Lower leg skin (tissue), 3 donors: ENCODE measurements at regions not wholly inside any gene's neighbourhood (a gene's known extent, or its start where the extent isn't known, plus 50 kb on each side); places are given as distances from the start of the nearest gene placed in this dataset.

Experiments used
- POLR2A ChIP-seq, 2 donors: fragments of 450-650 bp; IDR thresholded peaks; one replicate each; pipeline ENCODE4 v1.6.1; 2016 to 2017; ENCODE audit warnings: antibody characterized with exemption in 2 of 2, mild to moderate bottlenecking in 1 of 2, moderate library complexity in 1 of 2
- TF ChIP-seq, protein P1 (sequence below), 3 donors: fragments of 450-650 bp; IDR thresholded peaks; one replicate each; pipeline ENCODE4 v1.5.1; 2016; ENCODE audit warnings: antibody characterized with exemption in 3 of 3, mild to moderate bottlenecking in 3 of 3, moderate library complexity in 2 of 3

DNA sequence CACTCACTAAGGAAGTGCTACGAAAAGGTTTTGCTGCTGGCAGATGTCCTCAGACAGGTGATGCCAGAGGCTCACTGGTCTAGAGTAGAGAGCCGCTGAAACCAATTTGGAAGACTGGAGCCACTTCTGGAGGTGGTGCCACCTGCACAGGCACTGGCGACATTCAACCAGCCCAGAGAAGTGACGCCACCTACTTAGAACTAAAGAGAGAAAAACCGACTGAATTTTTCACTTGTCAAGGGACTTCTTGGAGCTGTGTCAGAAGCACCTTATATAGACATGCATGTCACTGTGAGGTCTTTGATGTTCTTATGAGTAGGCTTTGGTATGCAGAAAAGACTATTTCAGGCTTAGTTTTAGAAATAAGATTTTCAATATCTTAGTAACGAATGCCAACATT lies 71.4 kb downstream of the BOD1L2 start:
- TF ChIP-seq, protein P1, sequence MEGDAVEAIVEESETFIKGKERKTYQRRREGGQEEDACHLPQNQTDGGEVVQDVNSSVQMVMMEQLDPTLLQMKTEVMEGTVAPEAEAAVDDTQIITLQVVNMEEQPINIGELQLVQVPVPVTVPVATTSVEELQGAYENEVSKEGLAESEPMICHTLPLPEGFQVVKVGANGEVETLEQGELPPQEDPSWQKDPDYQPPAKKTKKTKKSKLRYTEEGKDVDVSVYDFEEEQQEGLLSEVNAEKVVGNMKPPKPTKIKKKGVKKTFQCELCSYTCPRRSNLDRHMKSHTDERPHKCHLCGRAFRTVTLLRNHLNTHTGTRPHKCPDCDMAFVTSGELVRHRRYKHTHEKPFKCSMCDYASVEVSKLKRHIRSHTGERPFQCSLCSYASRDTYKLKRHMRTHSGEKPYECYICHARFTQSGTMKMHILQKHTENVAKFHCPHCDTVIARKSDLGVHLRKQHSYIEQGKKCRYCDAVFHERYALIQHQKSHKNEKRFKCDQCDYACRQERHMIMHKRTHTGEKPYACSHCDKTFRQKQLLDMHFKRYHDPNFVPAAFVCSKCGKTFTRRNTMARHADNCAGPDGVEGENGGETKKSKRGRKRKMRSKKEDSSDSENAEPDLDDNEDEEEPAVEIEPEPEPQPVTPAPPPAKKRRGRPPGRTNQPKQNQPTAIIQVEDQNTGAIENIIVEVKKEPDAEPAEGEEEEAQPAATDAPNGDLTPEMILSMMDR (IDR thresholded peaks at IDR 0.05): no peak
- no peak for TF ChIP-seq POLR2A (IDR thresholded peaks at IDR 0.05)
